ENCODE measurements at regions not wholly inside any gene's neighbourhood (a gene's known extent, or its start where the extent isn't known, plus 50 kb on each side); places are given as distances from the start of the nearest gene placed in this dataset.

DNA sequence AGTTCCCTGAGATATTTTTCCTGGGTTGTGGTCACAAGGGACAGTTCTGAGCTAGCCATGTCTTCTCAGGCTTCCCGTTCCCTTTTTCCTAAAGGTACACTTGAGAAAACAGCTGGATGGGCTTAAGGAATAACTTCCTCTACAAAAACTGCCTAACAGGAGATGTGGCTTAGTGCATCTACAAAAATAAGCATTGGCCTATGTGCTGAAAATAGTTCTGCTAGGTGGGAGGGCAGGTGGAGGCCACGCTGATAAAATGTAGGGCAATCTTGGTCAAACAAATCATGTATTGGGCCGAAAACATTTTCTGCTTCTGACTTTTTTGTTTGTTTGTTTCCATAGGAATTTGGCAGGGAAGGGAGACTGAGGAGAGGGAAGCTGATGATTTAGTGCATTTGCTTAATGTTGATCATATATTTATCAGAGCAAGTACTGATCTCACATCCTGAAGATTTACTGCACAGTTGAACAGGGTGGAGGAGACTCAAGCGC lies 409.4 kb upstream of the FZD8 start:
- Mint-ChIP-seq H3K27ac (ENCODE audit: unreplicated experiment) (no peak overlapping the region), H3K36me3 (ENCODE audit: low read depth, unreplicated experiment) (no peaks in the 10 kb centered on the region), H3K4me3 (ENCODE audit: unreplicated experiment) (no peak overlapping the region), H3K4me1 (ENCODE audit: unreplicated experiment) (no peaks in the 10 kb centered on the region), H3K27me3 (ENCODE audit: unreplicated experiment) (no peaks in the 10 kb centered on the region), H3K9me3 (ENCODE audit: unreplicated experiment) (no peaks in the 10 kb centered on the region)
- no peak for DNase-seq (ENCODE audit: low spot score)
- TF ChIP-seq, protein P1, sequence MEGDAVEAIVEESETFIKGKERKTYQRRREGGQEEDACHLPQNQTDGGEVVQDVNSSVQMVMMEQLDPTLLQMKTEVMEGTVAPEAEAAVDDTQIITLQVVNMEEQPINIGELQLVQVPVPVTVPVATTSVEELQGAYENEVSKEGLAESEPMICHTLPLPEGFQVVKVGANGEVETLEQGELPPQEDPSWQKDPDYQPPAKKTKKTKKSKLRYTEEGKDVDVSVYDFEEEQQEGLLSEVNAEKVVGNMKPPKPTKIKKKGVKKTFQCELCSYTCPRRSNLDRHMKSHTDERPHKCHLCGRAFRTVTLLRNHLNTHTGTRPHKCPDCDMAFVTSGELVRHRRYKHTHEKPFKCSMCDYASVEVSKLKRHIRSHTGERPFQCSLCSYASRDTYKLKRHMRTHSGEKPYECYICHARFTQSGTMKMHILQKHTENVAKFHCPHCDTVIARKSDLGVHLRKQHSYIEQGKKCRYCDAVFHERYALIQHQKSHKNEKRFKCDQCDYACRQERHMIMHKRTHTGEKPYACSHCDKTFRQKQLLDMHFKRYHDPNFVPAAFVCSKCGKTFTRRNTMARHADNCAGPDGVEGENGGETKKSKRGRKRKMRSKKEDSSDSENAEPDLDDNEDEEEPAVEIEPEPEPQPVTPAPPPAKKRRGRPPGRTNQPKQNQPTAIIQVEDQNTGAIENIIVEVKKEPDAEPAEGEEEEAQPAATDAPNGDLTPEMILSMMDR (IDR thresholded peaks at IDR 0.05; ENCODE audit: unreplicated experiment) = no peak

DNA sequence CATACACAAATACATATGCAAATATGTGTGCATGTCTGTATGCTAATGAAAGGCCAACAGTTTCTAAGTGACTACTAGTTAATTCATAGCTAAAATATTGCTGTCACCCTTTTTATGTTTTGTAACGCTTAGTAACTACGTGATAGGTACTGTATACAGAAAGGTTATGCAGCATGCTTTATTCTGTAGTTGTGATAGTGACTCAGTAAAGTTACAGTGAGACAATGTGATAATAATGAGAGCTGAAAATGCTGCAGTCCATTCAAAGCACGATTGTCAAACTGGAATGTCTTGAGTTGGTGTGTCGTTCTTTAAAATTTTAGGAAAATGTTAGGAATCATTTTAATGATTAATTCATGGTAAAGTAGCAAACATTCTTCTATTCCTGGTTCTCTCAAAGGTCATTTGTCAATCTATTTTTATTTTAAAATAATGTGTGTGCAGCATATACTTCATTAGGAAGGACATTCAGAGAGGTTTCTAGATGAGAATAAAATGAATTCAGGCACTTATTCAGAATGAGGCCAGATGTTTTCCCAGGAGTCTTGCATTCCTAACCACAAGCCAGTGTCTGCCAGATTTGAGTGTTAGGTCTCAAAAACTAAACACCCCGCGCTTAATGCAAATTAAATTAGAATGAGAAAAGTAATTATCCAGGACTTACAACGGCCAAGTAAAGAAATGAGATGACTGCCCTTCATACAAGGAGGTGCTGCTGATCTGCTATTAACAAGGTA lies 408.8 kb upstream of the FZD8 start:
- Mint-ChIP-seq H3K27me3 (ENCODE audit: unreplicated experiment) (no peaks in the 10 kb centered on the region), H3K4me3 (ENCODE audit: unreplicated experiment) (no peak overlapping the region), H3K9me3 (ENCODE audit: unreplicated experiment) (no peaks in the 10 kb centered on the region), H3K36me3 (ENCODE audit: low read depth, unreplicated experiment) (no peaks in the 10 kb centered on the region), H3K27ac (ENCODE audit: unreplicated experiment) (no peak overlapping the region), H3K4me1 (ENCODE audit: unreplicated experiment) (no peaks in the 10 kb centered on the region)
- TF ChIP-seq, protein P1 (IDR thresholded peaks at IDR 0.05; ENCODE audit: unreplicated experiment) = no peak
- DNase-seq (ENCODE audit: low spot score) = no peak

DNA sequence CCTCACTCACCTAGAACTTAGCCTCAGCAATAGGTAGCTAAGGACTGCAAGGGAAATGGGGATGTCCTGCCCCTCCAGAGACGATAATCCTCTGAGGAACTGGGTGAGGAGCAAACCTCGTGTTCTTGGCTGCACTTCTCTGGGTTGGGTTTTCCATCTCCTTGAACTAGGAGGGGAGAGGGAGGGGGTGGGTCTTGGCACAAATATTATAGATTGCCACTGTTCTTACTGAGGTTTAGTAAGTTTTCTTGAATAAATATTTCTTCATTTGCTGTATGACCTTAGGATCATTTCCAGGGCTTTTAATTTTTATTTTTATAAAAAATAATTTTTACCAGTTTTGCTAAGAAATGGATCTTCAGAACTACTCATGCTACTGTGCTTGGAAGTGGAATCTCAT lies 406.7 kb upstream of the FZD8 start:
- TF ChIP-seq, protein P1 (IDR thresholded peaks at IDR 0.05; ENCODE audit: unreplicated experiment) = no peak
- H3K4me1 Mint-ChIP-seq (ENCODE audit: unreplicated experiment) = no peaks in the 10 kb centered on the region
- no peak overlapping the region for H3K4me3 Mint-ChIP-seq (ENCODE audit: unreplicated experiment)
- no peaks in the 10 kb centered on the region for H3K36me3 Mint-ChIP-seq (ENCODE audit: low read depth, unreplicated experiment)
- H3K27me3 Mint-ChIP-seq (ENCODE audit: unreplicated experiment) = no peaks in the 10 kb centered on the region
- no peaks in the 10 kb centered on the region for H3K9me3 Mint-ChIP-seq (ENCODE audit: unreplicated experiment)
- no peak for DNase-seq (ENCODE audit: low spot score)
- H3K27ac Mint-ChIP-seq (ENCODE audit: unreplicated experiment) = no peak overlapping the region

DNA sequence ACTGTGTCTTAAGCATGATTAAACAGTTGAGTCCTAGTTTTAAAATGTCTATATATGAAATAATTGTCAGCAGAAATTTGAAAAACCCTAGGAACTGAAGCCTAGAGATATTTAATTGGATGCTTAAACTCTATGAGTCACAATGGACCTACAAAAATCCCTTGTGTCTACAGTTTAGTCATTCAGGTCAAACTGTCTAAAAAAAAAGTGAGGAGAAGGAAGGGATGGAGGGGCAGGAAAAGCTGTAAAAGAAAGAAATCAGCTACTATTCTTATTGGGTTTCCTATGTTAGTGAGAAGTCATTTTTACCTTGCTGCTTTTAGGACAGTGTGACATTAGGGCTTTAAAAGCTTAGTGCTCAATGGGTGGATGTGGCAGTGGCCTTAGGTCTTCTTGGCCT lies 406.1 kb upstream of the FZD8 start:
- no peak for DNase-seq (ENCODE audit: low spot score)
- H3K9me3 Mint-ChIP-seq (ENCODE audit: unreplicated experiment) = no peaks in the 10 kb centered on the region
- H3K27ac Mint-ChIP-seq (ENCODE audit: unreplicated experiment) = no peak overlapping the region
- no peaks in the 10 kb centered on the region for H3K4me1 Mint-ChIP-seq (ENCODE audit: unreplicated experiment)
- TF ChIP-seq, protein P1 (IDR thresholded peaks at IDR 0.05; ENCODE audit: unreplicated experiment) = no peak
- no peaks in the 10 kb centered on the region for H3K27me3 Mint-ChIP-seq (ENCODE audit: unreplicated experiment)
- no peaks in the 10 kb centered on the region for H3K36me3 Mint-ChIP-seq (ENCODE audit: low read depth, unreplicated experiment)
- no peak overlapping the region for H3K4me3 Mint-ChIP-seq (ENCODE audit: unreplicated experiment)

DNA sequence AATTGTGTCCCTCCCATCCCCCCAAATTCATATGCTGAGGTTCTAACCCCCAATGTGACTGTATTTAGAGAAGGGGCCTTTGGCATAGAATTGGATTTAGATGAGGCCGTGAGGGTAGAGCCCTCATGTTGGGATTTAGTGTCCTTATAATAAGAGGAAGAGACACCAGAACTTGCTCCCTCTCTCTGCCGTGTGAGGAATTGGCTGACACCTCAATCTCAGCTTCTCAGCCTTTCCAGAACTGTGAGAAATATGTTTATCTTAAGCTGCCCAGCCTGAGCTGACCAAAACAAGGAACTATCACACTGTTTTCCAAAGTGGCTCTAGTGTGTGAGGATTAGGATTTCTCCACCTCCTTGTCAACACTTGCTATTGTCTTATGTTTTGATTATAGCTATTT lies 400.0 kb upstream of the FZD8 start:
- DNase-seq (ENCODE audit: low spot score) = no peak
- H3K27me3 Mint-ChIP-seq (ENCODE audit: unreplicated experiment) = no peaks in the 10 kb centered on the region
- no peaks in the 10 kb centered on the region for H3K36me3 Mint-ChIP-seq (ENCODE audit: low read depth, unreplicated experiment)
- H3K4me3 Mint-ChIP-seq (ENCODE audit: unreplicated experiment) = no peak overlapping the region
- H3K9me3 Mint-ChIP-seq (ENCODE audit: unreplicated experiment) = no peaks in the 10 kb centered on the region
- TF ChIP-seq, protein P1 (IDR thresholded peaks at IDR 0.05; ENCODE audit: unreplicated experiment) = no peak
- H3K4me1 Mint-ChIP-seq (ENCODE audit: unreplicated experiment) = no peaks in the 10 kb centered on the region
- no peak overlapping the region for H3K27ac Mint-ChIP-seq (ENCODE audit: unreplicated experiment)

All from endothelial cell (in vitro differentiated cells).